SK-N-SH (cell line): ENCODE measurements at regions not wholly inside any gene's neighbourhood (a gene's known extent, or its start where the extent isn't known, plus 50 kb on each side); places are given as distances from the start of the nearest gene placed in this dataset.

ENCODE experiments used
- ELF1 ChIP-seq: IDR thresholded peaks from 2 replicates; pipeline ENCODE4 v1.4.0; 2012
- EP300 ChIP-seq, 2 experiments: IDR thresholded peaks; 2 replicates each; pipeline versions ENCODE4 v1.4.0 to v1.6.1; 2012; ENCODE audit warnings: borderline replicate concordance in 1 of 2, low read depth in 1 of 2, low read length in 1 of 2
- EZH2phosphoT487 ChIP-seq: fragments of 200-600 bp; sonication (generic); IDR thresholded peaks from 2 replicates; pipeline ENCODE4 v1.6.1; 2017; ENCODE audit warnings: low read depth, mixed run types, mild to moderate bottlenecking, antibody characterized with exemption, moderate library complexity, borderline replicate concordance
- FOSL2 ChIP-seq: IDR thresholded peaks from 2 replicates; pipeline ENCODE4 v1.4.0; 2012; ENCODE audit warnings: low read depth, mild to moderate bottlenecking, moderate library complexity, borderline replicate concordance
- FOXM1 ChIP-seq: IDR thresholded peaks from 2 replicates; pipeline ENCODE4 v1.4.0; 2012; ENCODE audit warnings: low read depth, mild to moderate bottlenecking
- JUND ChIP-seq: IDR thresholded peaks from 2 replicates; pipeline ENCODE4 v1.4.0; 2012
- NRF1 ChIP-seq: IDR thresholded peaks from 2 replicates; pipeline ENCODE4 v1.6.1; 2012; ENCODE audit warnings: low read depth, mild to moderate bottlenecking, low read length
- POLR2AphosphoS5 ChIP-seq: IDR thresholded peaks from 2 replicates; pipeline ENCODE4 v1.6.1; 2012; ENCODE audit warnings: low read depth, low read length
- RCOR1 ChIP-seq: fragments of 150-350 bp; IDR thresholded peaks from 2 replicates; pipeline ENCODE4 v1.6.1; 2017; ENCODE audit warnings: antibody characterized with exemption, low read length
- REST ChIP-seq: IDR thresholded peaks from 2 replicates; pipeline ENCODE4 v1.6.1; 2012; ENCODE audit warnings: mild to moderate bottlenecking, low read depth, low read length, moderate library complexity
- RXRA ChIP-seq: IDR thresholded peaks from 2 replicates; pipeline ENCODE4 v1.4.0; 2012; ENCODE audit warnings: low read depth, mild to moderate bottlenecking, borderline replicate concordance
- SMC3 ChIP-seq: IDR thresholded peaks from 2 replicates; pipeline ENCODE4 v1.6.1; 2012; ENCODE audit warnings: low read depth, low read length, improper control_type of control experiment
- TF ChIP-seq, protein P1 (sequence below): fragments of 200-600 bp; sonication (generic); IDR thresholded peaks from 2 replicates; pipeline ENCODE4 v1.6.1; 2017; ENCODE audit warnings: antibody characterized with exemption, mild to moderate bottlenecking, moderate library complexity
- TF ChIP-seq, protein P2 (sequence below): fragments of 150-350 bp; IDR thresholded peaks from 2 replicates; pipeline ENCODE4 v1.6.1; 2017; ENCODE audit warnings: antibody characterized with exemption, low read length, low read depth, borderline replicate concordance

GRCh38 chr3:148395821-148396220 is 301.9 kb upstream of the AGTR1 start:
- TF ChIP-seq ELF1 (no peak), FOXM1 (no peak), SMC3 (no peak), EP300 (IDR thresholded peaks at IDR 0.05; ENCODE audit: borderline replicate concordance in 1 of 2, low read depth in 1 of 2, low read length in 1 of 2) (no peak), NRF1 (no peak), EZH2phosphoT487 (no peak), RCOR1 (no peak), FOSL2 (no peak), JUND (no peak), REST (no peak), RXRA (no peak), POLR2AphosphoS5 (no peak)
- TF ChIP-seq, protein P1, sequence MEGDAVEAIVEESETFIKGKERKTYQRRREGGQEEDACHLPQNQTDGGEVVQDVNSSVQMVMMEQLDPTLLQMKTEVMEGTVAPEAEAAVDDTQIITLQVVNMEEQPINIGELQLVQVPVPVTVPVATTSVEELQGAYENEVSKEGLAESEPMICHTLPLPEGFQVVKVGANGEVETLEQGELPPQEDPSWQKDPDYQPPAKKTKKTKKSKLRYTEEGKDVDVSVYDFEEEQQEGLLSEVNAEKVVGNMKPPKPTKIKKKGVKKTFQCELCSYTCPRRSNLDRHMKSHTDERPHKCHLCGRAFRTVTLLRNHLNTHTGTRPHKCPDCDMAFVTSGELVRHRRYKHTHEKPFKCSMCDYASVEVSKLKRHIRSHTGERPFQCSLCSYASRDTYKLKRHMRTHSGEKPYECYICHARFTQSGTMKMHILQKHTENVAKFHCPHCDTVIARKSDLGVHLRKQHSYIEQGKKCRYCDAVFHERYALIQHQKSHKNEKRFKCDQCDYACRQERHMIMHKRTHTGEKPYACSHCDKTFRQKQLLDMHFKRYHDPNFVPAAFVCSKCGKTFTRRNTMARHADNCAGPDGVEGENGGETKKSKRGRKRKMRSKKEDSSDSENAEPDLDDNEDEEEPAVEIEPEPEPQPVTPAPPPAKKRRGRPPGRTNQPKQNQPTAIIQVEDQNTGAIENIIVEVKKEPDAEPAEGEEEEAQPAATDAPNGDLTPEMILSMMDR, result no peak
- TF ChIP-seq, protein P2, sequence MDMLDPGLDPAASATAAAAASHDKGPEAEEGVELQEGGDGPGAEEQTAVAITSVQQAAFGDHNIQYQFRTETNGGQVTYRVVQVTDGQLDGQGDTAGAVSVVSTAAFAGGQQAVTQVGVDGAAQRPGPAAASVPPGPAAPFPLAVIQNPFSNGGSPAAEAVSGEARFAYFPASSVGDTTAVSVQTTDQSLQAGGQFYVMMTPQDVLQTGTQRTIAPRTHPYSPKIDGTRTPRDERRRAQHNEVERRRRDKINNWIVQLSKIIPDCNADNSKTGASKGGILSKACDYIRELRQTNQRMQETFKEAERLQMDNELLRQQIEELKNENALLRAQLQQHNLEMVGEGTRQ, result no peak
